ENCODE measurements at regions not wholly inside any gene's neighbourhood (a gene's known extent, or its start where the extent isn't known, plus 50 kb on each side); places are given as distances from the start of the nearest gene placed in this dataset.

DNA sequence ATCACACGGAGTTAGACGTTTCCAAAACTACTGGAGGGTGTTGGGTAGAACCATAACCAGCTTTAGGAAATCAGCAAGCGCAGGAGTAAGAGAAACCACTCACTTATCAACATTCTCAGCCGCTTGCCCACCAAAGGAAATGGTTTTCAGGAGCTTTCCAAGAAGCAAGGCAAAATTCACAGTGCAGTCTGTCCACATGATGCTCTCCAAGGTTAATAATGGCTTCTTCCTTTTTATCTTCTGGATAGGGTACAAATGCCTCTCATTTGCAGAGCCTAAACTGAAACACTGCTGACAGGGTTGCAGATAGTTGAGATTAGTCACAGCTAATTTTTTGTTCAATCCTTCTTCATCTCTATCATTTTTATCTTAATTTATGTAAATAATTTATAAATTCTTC lies 705.4 kb downstream of the RAB28 start:
- Histone ChIP-seq H3K27me3 (no peaks in the 10 kb centered on the region), H3K27ac (no peak overlapping the region), H3K4me3 (no peak overlapping the region), H3K36me3 (no peaks in the 10 kb centered on the region), H3K9me3 (no peaks in the 10 kb centered on the region), H3K4me1 (no peaks in the 10 kb centered on the region)
- no peak for TF ChIP-seq POLR2A (IDR thresholded peaks at IDR 0.05)
- no peak for TF ChIP-seq POLR2AphosphoS5 (IDR thresholded peaks at IDR 0.05)
- TF ChIP-seq, protein P1, sequence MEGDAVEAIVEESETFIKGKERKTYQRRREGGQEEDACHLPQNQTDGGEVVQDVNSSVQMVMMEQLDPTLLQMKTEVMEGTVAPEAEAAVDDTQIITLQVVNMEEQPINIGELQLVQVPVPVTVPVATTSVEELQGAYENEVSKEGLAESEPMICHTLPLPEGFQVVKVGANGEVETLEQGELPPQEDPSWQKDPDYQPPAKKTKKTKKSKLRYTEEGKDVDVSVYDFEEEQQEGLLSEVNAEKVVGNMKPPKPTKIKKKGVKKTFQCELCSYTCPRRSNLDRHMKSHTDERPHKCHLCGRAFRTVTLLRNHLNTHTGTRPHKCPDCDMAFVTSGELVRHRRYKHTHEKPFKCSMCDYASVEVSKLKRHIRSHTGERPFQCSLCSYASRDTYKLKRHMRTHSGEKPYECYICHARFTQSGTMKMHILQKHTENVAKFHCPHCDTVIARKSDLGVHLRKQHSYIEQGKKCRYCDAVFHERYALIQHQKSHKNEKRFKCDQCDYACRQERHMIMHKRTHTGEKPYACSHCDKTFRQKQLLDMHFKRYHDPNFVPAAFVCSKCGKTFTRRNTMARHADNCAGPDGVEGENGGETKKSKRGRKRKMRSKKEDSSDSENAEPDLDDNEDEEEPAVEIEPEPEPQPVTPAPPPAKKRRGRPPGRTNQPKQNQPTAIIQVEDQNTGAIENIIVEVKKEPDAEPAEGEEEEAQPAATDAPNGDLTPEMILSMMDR (IDR thresholded peaks at IDR 0.05): no peak
- TF ChIP-seq EP300 (IDR thresholded peaks at IDR 0.05): no peak
- WGBS: 81% methylated on average over 4 of the region's 4 CpGs
- no peak for DNase-seq (ENCODE audit: low spot score in 2 of 2)

DNA sequence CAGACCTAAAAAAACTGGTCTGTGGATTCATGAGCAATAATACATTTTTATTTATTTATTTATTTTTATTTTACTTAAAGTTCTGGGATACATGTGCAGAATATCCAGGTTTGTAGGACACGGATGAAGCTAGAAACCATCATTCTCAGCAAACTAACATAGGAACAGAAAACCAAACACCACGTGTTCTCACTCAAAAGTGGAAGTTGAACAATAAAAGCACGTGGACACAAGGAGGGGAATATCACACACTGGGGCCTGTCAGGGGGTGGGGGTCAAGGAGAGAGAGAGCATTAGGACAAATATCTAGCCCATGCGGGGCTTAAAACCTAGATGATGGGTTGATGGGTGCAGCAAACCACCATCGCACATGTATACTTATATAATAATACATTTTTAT lies 705.9 kb downstream of the RAB28 start:
- Histone ChIP-seq H3K4me3 (no peak overlapping the region), H3K4me1 (no peaks in the 10 kb centered on the region), H3K36me3 (no peaks in the 10 kb centered on the region), H3K9me3 (no peaks in the 10 kb centered on the region), H3K27me3 (no peaks in the 10 kb centered on the region), H3K27ac (no peak overlapping the region)
- 91% methylated on average over 5 of the region's 5 CpGs for WGBS
- TF ChIP-seq EP300 (IDR thresholded peaks at IDR 0.05) (no peak), POLR2A (IDR thresholded peaks at IDR 0.05) (no peak), POLR2AphosphoS5 (IDR thresholded peaks at IDR 0.05) (no peak)
- TF ChIP-seq, protein P1 (IDR thresholded peaks at IDR 0.05): no peak
- DNase-seq (ENCODE audit: low spot score in 2 of 2): no peak

DNA sequence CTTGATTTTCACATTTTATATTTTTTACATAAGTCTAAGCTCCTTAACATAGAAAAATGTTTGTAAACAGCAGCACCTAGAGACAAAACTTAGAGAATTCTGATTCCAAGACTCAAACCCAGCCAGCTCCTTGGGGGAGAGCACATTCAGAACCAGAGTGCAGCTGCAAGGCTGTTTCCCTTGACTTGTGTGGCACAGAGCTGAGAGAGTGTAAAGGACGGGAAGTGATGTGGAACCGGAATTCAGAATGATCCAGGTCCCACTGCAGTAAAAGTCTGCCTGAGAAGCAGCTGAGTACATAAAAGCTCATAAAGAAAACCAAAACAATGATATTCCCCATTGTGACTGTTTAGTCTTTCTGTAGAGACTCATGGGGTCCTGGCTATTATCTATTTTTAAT lies 713.8 kb downstream of the RAB28 start:
- no peak overlapping the region for H3K4me3 ChIP-seq
- no peak for TF ChIP-seq EP300 (IDR thresholded peaks at IDR 0.05)
- no peak for TF ChIP-seq POLR2A (IDR thresholded peaks at IDR 0.05)
- TF ChIP-seq, protein P1 (IDR thresholded peaks at IDR 0.05): no peak
- no peak for TF ChIP-seq POLR2AphosphoS5 (IDR thresholded peaks at IDR 0.05)
- DNase-seq (ENCODE audit: low spot score in 2 of 2): no peak

DNA sequence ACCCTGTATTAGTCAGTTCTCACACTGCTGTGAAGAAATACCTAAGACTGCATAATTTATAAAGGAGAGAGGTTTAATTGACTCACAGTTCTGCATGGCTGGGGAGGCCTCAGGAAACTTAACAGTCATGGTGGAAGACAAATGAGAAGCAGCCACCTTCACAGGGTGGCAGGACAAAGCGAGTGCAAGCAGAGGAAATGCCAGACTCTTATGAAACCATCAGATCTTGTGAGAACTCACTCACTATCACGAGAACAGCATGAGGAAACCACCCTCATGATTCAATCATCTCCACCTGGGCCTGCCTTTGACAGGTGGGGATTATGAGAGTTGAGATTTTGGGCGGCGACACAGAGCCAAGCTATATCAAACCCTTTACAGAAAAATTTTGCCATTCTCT lies 722.4 kb downstream of the RAB28 start:
- H3K36me3 ChIP-seq: no peaks in the 10 kb centered on the region
- WGBS: 72% methylated on average over 4 of the region's 4 CpGs
- no peaks in the 10 kb centered on the region for H3K9me3 ChIP-seq
- TF ChIP-seq EP300 (IDR thresholded peaks at IDR 0.05): no peak
- TF ChIP-seq, protein P1 (IDR thresholded peaks at IDR 0.05): no peak
- TF ChIP-seq POLR2A (IDR thresholded peaks at IDR 0.05): no peak
- no peak for TF ChIP-seq POLR2AphosphoS5 (IDR thresholded peaks at IDR 0.05)
- H3K4me1 ChIP-seq: no peaks in the 10 kb centered on the region
- no peaks in the 10 kb centered on the region for H3K27me3 ChIP-seq
- no peak for DNase-seq (ENCODE audit: low spot score in 2 of 2)
- H3K4me3 ChIP-seq: no peak overlapping the region
- H3K27ac ChIP-seq: no peak overlapping the region

More for the DNA sequence above, 713.8 kb downstream of the RAB28 start:
- Histone ChIP-seq H3K4me1 (no peaks in the 10 kb centered on the region), H3K27me3 (no peaks in the 10 kb centered on the region), H3K36me3 (no peaks in the 10 kb centered on the region), H3K9me3 (no peaks in the 10 kb centered on the region), H3K27ac (no peak overlapping the region)
- 45% methylated on average over 2 of the region's 2 CpGs for WGBS

DNA sequence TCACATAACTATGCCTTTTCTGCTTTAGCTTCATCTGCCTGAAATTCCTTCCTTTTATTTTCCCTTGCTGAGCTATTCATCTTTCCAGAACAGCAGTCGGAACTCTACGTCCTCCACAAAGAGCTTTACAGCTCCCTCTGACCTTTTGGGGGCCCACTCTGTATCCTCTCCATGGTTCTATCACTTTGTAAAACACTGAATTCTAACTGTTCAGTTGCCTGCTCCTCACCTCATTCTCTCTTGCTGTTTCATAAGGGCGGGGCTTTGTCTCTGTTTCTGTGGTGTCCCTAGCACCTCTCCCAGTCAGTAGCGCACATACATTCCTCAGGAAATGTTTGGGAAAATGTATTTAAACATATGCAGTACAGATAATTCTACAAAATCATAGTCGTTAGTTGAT lies 737.0 kb downstream of the RAB28 start:
- no peak for DNase-seq (ENCODE audit: low spot score in 2 of 2)
- 65% methylated on average over 5 of the region's 5 CpGs for WGBS
- no peak for TF ChIP-seq POLR2A (IDR thresholded peaks at IDR 0.05)
- TF ChIP-seq, protein P1 (IDR thresholded peaks at IDR 0.05): no peak
- no peak for TF ChIP-seq POLR2AphosphoS5 (IDR thresholded peaks at IDR 0.05)
- TF ChIP-seq EP300 (IDR thresholded peaks at IDR 0.05): no peak
- H3K9me3 ChIP-seq: no peaks in the 10 kb centered on the region
- H3K27ac ChIP-seq: no peak overlapping the region
- H3K4me1 ChIP-seq: no peaks in the 10 kb centered on the region
- H3K27me3 ChIP-seq: no peaks in the 10 kb centered on the region
- H3K36me3 ChIP-seq: no peaks in the 10 kb centered on the region
- no peak overlapping the region for H3K4me3 ChIP-seq
